8988T (cell line): ENCODE measurements at regions not wholly inside any gene's neighbourhood (a gene's known extent, or its start where the extent isn't known, plus 50 kb on each side); places are given as distances from the start of the nearest gene placed in this dataset.
A peak's percentile ranks its signal among the peaks of the same experiment; 100 is the strongest.
"Not testable (repeated sequence)": the region's sequence is repeated elsewhere in the genome, so short reads cannot be mapped to it uniquely, and the experiment has no call there.

Experiments
- DNase-seq: peaks from one replicate; pipeline ENCODE4 v3.0.0; 2011

- no peak for DNase-seq
Measured at GRCh38 chr9:113705306-113705927, 170.7 kb upstream of the ZNF618 start.

DNA sequence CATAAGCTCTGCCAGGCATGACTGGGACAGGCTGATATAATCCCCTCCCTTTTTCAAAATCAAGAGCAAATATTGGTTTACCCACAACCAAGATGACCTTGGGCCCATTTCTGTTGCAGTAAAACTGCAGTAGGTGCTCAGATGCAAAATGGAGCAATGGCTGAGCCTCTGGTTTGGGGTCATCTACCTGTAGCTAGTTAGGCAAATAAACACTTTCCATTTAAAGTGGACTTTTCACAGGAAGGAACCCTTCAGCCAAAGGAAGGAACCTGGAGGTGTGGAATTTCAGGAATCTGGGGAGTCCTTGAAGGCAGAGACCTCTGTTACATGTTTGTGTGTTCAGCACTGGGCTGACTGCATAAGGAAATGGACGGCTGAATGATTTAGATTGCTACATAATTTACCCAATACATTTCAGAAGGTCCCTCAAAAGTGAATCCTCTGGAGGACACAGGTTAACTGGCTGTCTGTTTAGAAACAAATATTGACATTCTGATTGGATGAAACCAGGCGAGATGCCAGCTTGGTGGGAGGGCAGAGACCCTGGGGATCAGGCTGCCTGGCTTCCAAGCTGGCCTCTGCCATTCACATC, 170.1 kb upstream of the ZNF618 start:
- no peak for DNase-seq

GRCh38 chr9:113707953-113708695, 168.0 kb upstream of the ZNF618 start:
- DNase-seq, result no peak

- no peak for DNase-seq
Measured at GRCh38 chr9:113708821-113709713, 167.0 kb upstream of the ZNF618 start.

DNA sequence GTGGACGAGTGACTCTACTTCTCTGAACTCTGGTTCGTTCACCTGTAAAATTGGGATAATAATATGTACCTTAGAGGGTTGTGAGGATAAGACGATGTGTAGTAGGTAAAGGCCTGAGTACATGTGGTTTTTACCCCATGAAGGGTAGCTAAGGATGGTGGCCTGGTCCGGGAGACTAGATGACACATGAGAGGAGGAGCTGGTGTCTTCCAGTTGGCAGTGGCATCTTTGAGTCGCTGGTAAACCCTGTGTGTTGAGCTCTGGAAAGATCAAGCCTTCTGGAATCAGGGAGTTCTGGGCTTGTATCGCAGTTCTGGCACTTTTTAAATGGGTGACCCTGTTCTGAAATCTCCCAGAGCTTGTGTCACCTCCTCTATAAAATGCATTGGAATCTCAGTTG, 166.4 kb upstream of the ZNF618 start:
- DNase-seq, result no peak

GRCh38 chr9:113711251-113711650, 164.9 kb upstream of the ZNF618 start:
- DNase-seq, result no peak

DNA sequence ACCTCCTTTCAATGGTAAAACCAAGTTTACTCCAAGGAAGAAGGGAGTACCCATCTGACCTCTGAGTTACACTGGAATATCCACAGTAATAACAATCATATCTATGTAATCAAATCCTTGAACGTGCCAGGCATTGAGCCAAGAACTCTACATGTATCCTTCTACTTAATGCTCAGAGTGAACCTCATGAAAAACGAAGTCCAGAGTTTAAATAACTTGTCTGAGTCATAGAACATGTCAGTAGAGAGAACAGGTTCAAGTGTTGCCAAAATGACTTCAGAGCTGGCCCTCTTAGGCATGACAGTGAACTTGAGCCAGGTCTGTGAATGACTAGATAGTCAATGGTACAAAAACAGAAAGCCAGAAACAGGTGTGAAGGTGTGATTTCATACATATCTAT, 164.1 kb upstream of the ZNF618 start:
- no peak for DNase-seq

- no peak for DNase-seq
Measured at GRCh38 chr9:113715086-113715485, 161.0 kb upstream of the ZNF618 start.

DNA sequence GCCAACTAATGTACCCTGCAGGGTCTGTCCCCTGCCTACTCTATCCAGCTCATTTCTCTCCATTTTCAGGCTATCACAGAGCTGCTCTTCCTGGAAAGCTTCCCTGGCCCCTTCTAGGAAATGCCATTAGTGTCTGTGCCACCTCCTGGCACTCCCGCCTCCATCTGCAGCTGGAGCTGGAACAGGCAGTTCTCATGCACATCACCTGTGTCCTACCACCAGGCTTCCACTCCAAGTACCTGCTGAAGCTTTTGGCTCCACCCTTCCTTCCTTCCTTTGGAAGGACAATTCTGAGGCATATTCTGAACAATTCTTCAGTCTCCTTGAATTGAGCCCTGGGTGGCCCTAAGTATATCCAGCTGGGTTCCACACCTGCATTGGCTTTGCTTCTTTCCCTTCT, 156.2 kb upstream of the ZNF618 start:
- no peak for DNase-seq

DNA sequence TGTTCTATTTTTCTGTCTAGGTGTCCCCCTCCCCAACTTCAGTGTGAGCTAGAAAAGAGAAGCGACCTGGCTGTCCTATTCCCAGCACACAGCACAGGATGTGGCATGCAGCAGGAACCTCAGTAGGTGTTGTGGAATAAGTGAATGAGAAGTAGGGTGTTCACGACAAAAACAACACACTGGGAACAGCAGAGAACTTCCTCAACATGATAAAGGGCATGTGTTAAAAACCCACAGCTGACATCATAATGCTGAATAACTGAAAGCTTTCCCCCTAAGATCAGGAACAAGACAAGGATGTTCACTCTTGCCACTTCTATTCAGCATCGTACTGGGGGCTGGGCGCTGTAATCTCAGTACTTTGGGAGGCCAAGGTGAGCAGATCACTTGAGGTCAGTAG, 155.6 kb upstream of the ZNF618 start:
- DNase-seq, result no peak

GRCh38 chr9:113721856-113722255, 154.3 kb upstream of the ZNF618 start:
- DNase-seq, result no peak

DNA sequence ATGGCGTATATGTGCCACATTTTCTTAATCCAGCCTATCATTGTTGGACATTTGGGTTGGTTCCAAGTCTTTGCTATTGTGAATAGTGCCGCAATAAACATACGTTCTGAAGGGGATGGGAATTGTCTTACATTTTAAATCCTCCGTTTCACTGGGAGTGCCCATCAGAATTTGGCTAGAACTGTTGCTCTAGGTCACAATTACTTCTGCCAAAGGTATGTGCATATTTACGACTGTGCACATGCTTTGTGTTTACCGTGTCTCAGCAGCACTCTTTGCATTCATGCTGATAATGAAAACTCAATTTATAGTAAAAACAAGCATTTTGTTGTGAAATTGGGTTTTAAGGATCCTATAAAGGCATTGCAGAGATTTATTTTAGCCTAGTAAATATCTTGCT, 151.9 kb upstream of the ZNF618 start:
- DNase-seq, result no peak

GRCh38 chr9:113728989-113729388, 147.1 kb upstream of the ZNF618 start:
- DNase-seq, result no peak

GRCh38 chr9:113734826-113735225, 141.3 kb upstream of the ZNF618 start:
- DNase-seq, result no peak

DNA sequence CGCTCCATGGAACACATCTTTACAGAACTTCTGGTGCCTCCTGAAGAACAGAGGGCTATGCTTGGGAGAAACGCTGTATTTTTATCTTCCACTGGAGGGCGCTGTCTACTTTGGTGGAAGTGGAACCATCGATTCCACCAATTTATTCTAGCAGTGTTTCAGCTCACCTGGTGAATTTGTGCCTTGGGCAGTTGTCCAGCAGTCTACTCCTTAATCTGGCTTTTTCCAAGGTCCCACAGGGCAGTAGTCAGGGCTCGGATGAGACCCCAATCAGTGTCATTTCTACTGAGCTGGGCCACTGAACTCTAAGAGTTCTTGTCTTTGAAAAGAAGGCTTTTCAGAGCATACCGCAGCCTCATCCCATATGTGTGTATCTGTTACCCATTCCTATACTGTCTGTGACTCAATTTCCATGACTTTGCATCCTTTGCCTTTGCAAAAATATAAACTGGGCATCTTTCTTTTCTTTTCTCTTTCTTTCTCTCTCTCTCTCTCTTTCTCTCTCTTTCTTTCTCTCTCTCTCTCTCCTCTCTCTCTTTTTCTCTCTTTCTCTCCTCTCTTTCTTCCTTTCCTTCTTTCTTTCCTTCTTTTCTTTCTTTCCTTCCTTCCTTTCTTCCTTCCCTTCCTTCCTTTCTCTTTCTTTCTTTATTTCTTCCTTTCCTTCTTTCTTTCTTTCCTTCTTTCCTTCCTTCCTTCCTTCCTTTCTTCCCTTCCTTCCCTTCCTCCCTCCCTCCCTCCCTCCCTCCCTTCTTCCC, 138.4 kb upstream of the ZNF618 start:
- DNase-seq, result peak; percentile 34

- no peak for DNase-seq
Measured at GRCh38 chr9:113738496-113738892, 137.6 kb upstream of the ZNF618 start.

DNA sequence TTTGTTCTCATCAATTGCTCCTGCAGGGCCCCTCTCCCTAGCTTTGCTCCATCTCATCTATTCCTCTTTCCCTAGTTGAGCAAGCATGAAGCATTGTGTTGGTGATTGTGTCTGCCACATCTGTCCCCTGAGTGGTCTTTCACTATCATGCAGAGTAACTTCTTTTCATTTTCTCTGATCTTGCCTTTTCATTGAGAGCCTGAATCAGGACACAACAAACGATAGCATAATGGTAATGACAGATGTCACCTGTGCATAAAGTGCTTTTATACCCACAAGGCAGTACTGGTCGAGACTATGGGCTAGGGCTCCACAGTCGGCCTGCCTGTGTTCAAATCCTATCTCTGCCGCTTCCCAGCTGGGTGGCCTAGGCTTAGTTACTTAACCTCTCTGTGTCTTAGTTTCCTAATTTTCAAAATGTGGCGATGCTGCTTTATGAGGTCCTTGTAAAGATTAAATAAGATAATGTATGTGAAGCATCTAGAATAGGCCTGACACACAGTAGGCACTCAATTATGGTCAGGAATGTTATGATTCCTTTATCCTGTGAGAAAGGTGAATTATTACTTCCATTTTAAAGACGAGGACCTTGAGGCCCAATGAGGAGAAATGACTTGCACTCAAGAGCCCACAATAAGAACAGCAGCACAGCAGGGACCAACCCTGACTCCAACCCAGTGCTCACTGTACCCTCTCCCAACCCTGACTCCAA, 137.1 kb upstream of the ZNF618 start:
- DNase-seq, result no peak

- not testable (repeated sequence) for DNase-seq
Measured at GRCh38 chr9:113739605-113740507, 136.3 kb upstream of the ZNF618 start.

DNA sequence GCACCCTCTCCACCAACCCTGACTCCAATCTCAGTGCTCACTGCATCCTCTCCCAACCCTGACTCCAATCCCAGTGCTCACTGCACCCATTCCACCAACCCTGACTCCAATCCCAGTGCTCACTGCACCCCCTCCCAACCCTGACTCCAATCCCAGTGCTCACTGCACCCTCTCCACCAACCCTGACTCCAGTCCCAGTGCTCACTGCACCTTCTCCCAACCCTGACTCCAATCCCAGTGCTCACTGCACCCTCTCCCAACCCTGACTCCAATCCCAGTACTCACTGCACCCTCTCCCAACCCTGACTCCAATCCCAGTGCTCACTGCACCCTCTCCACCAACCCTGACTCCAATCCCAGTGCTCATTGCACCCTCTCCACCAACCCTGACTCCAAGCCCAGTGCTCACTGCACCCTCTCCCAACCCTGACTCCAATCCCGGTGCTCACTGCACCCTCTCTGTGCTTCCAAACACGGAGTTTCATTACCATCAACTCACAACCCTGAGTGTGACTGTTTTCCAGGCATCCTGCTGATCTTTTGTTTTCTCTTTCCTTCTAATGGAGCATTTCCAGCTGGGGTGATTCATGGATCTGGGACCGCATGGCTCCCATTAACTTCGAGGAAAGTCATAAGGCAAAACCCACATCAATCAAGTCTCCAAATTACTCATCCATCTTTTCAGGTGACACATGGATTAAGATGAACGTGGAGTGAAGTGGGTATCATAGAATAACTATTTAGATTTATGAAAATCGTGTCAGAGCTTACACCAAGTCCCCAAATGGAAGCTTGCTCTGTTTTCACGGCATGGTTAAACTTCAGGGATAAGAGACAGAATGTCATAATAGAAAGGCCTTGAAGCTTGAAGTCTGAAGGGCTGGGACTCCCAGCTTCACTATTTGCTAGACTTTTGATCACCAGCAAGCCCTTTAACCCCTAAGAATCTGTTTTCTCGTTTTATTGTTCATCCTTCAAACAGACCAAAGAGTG, 135.3 kb upstream of the ZNF618 start:
- DNase-seq, result not testable (repeated sequence)
